HEK293T (cell line): ENCODE measurements at regions not wholly inside any gene's neighbourhood (a gene's known extent, or its start where the extent isn't known, plus 50 kb on each side); places are given as distances from the start of the nearest gene placed in this dataset.

ENCODE experiments used
- BHLHE40 ChIP-seq: fragments of 450-650 bp; IDR thresholded peaks from 2 replicates; pipeline ENCODE4 v1.6.1; 2016; ENCODE audit warnings: mild to moderate bottlenecking, moderate library complexity, borderline replicate concordance
- FOXK2 ChIP-seq: fragments of 450-650 bp; IDR thresholded peaks from 2 replicates; pipeline ENCODE4 v1.6.1; 2016; ENCODE audit warnings: mild to moderate bottlenecking
- FOXM1 ChIP-seq: fragments of 450-650 bp; IDR thresholded peaks from 2 replicates; pipeline ENCODE4 v1.6.1; 2017; ENCODE audit warnings: mild to moderate bottlenecking, borderline replicate concordance
- LEF1 ChIP-seq: fragments of 450-650 bp; IDR thresholded peaks from 2 replicates; pipeline ENCODE4 v1.6.1; 2017; ENCODE audit warnings: mild to moderate bottlenecking, borderline replicate concordance
- NFRKB ChIP-seq: fragments of 450-650 bp; IDR thresholded peaks from 2 replicates; pipeline ENCODE4 v1.6.1; 2016; ENCODE audit warnings: mild to moderate bottlenecking, moderate library complexity
- SP1 ChIP-seq: fragments of 450-650 bp; IDR thresholded peaks from 2 replicates; pipeline ENCODE4 v1.6.1; 2017

DNA sequence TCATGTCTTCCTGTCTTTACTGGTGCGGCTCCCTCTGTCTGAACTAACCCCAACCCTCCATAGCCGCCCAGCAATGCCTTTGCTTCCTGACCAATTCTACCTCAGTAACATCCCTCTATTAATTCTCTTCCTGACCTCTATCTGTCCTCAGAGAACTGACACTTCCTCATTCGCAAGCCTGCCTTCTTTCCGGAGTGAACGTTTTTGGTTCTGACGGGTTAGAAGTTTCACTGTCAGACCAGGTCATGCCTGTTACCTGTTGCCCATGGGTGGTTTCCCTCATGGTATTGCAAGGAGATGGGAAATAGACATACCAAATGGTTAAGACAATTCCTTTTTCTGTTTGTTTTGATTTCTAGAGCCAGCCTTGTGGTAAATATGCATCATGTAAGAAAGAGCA is 453.4 kb upstream of the SLC14A2 start:
- no peak for TF ChIP-seq NFRKB
- TF ChIP-seq FOXM1 = no peak
- TF ChIP-seq FOXK2 = no peak
- no peak for TF ChIP-seq LEF1
- TF ChIP-seq SP1 = no peak
- no peak for TF ChIP-seq BHLHE40
